ENCODE measurements at regions not wholly inside any gene's neighbourhood (a gene's known extent, or its start where the extent isn't known, plus 50 kb on each side); places are given as distances from the start of the nearest gene placed in this dataset.

DNA sequence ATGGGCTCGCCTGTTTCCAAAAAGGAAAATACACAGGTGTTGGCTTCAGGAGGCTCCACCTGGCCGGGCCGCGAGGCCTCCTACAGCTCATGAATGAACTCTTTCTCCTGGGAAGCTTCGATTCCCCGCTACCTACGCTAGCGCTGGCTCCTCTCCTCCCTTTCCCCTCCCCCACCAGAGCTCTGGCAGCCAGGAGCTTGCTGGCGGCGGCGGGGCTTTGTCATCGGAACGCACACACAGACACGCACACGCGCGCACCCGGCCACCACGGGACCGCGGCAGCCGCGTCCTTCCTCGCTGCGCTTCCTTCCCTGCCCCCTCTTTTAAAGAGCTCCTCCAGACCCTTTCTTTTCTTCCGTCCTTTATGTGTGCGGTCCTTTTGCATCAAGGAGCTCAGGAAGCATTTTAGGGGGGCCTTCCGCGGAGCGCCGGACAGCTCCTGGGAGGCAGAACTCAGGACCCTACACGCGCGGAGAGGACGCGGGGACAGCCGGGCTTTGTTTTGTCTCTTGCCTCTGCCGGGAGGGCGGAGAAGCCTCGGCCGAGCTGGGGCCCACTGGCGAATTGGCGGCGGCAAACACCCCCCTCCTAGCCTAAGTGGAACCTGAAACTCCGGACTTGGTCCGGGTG is 70.2 kb upstream of the BCOR start:
- DNase-seq (ENCODE audit: low spot score), result no peak

DNA sequence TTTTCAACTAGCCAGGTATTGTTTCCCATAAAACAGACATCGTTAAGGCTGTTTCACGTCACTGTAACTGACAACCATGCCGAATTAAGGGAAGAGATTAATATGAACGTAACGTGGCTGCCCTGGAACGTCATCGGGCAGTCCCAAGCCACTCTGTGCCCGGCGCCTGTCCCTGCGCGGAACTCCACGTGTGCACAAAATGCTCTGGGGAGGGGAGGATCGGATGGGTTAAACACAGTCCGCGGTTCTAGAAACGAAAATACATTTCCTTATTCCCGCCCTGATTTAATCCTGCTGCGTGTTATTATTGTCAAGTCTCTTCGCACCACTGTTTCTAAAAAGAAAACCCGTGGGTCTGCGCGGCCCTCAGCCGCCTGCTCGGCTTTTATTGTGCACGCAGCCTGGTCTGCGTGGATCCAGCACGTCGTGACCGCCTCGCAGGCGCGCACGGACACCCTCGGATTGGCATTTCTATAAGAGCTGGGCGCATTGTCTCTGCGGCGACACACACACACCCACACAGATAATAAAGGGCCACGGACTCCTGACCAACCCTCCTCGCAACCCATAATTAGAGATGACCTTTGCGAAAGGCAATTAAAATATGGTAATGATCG is 69.6 kb upstream of the BCOR start:
- DNase-seq (ENCODE audit: low spot score), result no peak

DNA sequence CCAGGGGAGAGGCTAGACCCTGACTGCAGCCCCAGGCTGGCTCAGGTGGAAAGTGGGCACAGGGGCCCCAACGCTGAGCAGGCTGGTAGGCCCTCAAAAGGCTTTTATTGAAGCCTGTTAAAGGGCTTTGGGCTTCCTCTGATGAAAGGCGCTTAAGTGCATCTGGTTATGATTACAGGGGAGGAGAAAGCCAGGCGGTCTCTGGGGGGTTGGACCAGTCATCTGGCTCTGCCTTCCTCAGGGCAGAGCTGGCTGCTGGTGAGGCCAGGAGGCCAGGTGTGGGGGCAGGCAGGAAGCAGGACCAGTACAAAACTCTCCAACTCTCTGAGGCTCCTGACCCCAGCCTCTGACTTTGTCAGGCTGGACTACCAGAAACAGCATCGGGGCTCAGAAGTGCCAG is 68.8 kb upstream of the BCOR start:
- DNase-seq (ENCODE audit: low spot score), result no peak

DNA sequence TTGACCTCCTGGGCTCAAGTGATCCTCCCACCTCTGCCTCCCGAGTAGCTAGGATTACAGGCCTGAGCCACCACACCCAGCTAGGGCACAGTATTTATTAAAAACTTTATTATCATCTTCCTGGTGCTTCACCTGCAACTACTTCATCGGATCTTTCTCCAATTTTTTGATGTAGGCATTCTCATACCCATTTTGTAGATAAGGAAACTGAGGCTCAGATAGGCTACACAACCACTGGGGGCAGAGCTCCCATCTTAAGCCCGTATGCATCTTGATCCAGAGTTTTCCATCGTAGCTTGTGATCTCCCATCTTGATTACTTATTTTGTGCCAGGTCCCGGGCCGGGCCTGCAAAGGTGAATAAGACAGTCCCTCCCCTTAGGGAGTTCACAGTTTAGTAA is 68.1 kb upstream of the BCOR start:
- no peak for DNase-seq (ENCODE audit: low spot score)

DNA sequence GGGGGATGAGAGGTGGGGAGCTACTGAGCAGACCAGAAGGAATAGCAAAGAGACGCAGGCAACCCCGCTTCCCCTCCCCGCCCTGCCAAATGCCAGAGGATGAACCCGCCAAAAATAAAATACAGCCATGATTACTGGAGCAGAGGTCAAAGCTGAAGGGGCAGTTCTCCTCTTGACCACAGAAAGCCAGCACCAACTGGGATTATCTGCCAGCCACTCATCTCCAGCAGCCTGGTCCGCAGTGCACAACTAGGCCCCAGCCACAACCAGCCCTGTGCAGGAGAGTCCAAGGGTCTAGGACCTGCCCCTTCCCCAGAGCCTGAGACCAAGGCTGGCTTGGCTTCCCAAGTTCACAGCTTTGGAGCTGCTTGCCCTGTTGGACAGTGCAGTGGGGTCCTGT is 67.4 kb upstream of the BCOR start:
- DNase-seq (ENCODE audit: low spot score), result no peak

GRCh38 chrX:40164751-40165150 is 67.0 kb upstream of the BCOR start:
- no peak for DNase-seq (ENCODE audit: low spot score)

- DNase-seq (ENCODE audit: low spot score), result no peak
Measured at GRCh38 chrX:40158036-40158706, 60.4 kb upstream of the BCOR start.

DNA sequence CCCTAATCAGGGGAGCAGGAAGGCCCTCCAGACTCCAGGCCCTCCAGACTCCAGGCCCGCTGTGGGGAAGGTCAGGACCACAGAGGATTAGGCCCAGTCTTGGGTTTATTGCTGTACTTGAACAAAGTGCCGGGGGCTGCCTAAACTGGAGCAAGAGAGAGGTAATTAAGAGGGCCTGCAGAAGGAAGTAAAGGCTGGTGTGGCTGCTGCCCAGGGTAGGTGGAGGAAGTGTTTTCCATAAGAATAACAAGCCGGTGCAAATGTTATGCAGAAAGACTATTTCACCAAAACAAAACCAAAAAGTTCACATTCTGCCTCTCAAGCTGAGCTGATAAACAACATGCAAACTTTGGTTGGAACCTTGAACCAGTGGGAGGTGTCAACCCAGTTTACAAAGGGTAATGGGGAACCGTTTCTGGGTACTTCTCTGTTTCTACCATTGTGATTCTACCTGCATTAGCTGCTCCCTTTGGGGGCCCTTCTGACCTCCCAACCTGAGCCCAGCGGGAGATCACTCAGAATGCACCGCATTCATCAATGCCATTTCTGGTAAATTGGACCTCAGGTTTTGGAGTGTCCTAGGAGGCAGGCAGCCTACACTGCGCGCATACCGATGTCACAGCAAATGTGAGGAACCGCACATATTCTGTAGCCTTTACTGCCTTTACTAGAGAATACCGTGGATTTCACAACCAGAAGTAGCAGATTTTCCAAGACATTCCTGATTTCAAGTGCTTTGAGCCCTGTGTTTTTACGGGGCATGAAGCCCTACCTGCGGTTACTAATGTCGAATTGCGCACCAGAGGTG is 59.7 kb upstream of the BCOR start:
- no peak for DNase-seq (ENCODE audit: low spot score)

DNA sequence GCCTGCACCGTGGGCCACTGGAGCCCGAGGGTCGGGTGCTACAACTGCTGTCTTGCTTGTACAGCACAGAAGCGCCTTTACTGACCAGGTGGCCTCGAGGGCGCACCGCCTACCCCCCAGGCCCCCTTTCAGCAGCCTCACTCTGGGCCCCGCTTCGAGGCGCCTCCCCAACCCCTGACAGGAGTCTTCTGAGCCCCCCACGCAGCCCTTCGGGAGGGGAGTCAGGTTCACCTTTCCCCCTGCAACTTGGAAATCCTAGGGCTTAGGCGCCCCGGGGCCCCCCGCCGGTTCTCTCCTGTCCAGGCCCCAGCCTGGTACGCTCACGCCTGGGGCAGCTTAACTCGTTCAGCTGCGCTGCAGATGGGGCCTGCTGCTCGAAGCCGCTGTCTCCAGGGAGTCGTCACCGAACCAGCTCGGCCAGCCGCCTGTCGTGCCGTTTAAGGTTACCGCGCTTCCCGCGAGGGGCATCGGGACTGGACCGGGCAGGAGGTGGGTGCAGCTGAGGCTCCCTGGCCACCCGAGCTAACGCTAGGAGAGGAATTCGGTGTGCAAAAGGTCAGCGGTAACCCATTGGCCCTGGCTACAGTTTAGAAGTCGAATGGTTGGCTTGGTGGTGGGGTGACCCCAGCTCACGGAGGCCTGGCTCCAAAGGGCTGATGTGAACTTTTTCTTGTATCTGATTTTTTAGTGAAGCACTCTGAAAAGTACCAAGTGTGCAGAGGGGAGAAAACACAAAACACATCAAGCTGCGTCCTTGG is 58.9 kb upstream of the BCOR start:
- no peak for DNase-seq (ENCODE audit: low spot score)

- DNase-seq (ENCODE audit: low spot score), result no peak
Measured at GRCh38 chrX:40155589-40156469, 58.1 kb upstream of the BCOR start.

DNA sequence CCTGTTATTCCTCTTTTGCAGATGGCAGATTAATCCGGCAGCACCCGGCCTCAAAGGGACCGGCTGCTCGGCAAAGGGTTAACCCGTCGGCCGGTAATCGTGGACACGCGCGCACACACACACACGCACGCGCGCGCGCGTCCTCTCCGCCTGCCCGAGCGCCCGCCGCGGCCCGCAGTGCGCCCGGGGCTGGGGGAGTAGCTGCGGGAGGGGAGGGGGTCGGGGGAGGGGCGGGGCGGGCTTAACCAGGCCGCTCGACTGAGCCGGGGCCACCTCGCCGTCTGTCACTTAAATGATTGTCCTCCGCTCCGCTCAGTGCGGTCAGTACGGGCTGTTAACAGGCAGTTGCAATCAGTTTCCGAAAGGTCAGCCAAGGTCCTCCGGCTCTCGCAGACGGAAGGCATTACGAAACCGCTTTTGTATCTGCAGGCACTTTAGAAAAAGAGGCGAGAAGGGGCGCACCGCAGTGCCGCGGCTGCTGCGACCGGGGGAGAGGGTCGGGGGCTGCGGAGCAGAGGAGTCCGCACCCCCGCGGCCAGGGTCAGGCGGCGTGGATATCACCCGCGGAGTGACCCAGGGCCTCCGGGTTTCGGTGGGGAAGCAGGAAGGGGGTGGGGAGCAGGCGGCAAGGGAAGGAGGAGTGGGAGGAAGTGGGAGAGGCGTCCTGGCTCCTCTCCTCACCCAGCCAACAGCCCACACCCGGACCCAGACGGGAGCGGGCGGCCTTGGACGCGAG is 57.3 kb upstream of the BCOR start:
- DNase-seq (ENCODE audit: low spot score), result peak; percentile 77

- DNase-seq (ENCODE audit: low spot score), result no peak
Measured at GRCh38 chrX:40154250-40154852, 56.6 kb upstream of the BCOR start.

DNA sequence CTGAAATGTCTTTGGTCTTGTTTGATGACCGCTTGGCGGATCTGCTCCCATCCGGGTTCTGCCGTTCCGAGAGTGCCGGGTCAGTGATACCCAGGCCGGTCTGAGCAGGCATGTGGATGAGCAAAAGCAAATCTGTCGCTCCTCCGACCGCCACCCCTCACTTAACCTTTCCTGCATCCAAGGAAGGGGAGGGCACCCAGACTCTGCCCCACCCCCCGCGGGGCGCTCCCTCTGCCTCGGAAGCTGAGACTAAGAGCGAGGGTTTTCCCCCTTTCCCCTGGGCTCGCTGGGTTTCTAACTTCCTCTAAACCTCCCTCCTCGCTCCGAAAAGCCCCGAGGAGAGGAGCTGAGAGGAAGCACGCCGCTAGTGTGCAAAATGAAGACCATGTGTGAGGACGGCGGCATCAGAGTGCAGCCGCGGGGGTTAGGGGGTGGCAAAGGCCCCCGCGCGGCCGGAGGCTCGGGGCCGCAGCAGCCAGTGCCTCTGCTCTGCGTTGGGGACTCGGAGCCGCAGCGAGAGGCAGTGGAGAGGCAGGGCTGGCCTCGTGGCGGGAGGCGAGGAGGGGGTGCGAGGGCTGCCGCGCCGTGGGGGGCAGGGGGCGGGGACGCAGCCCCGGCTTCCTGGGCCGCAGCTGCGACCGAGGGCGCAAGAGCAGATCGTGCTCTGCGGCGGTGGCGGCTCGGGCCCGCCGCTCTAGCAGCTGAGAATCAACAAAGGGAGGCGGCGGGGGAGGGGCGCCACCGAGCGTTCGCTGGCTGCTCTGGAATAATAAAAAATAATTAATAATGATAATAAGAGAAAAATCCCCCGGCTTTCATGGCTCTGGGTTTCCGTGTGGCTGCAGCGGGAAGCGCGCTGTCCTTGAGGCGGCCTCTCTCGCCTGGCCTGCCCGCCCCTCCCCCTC is 55.8 kb upstream of the BCOR start:
- DNase-seq (ENCODE audit: low spot score), result no peak

- no peak for DNase-seq (ENCODE audit: low spot score)
Measured at GRCh38 chrX:40152741-40153344, 55.1 kb upstream of the BCOR start.

- no peak for DNase-seq (ENCODE audit: low spot score)
Measured at GRCh38 chrX:40152173-40152711, 54.5 kb upstream of the BCOR start.

GRCh38 chrX:40151211-40152172 is 53.7 kb upstream of the BCOR start:
- peak; percentile 74 for DNase-seq (ENCODE audit: low spot score)

- no peak for DNase-seq (ENCODE audit: low spot score)
Measured at GRCh38 chrX:40150503-40150902, 52.7 kb upstream of the BCOR start.
